Breast epithelium (tissue), 3 donors: ENCODE measurements at regions not wholly inside any gene's neighbourhood (a gene's known extent, or its start where the extent isn't known, plus 50 kb on each side); places are given as distances from the start of the nearest gene placed in this dataset.

Experiments used
- CTCF ChIP-seq, 3 donors: fragments of 450-650 bp; IDR thresholded peaks; one replicate each; pipeline ENCODE4 v1.5.1; 2016 to 2017; ENCODE audit warnings: antibody characterized with exemption in 3 of 3, mild to moderate bottlenecking in 3 of 3, moderate library complexity in 3 of 3
- POLR2A ChIP-seq: fragments of 450-650 bp; IDR thresholded peaks from one replicate; pipeline ENCODE4 v1.6.1; 2016; ENCODE audit warnings: antibody characterized with exemption, mild to moderate bottlenecking, moderate library complexity

DNA sequence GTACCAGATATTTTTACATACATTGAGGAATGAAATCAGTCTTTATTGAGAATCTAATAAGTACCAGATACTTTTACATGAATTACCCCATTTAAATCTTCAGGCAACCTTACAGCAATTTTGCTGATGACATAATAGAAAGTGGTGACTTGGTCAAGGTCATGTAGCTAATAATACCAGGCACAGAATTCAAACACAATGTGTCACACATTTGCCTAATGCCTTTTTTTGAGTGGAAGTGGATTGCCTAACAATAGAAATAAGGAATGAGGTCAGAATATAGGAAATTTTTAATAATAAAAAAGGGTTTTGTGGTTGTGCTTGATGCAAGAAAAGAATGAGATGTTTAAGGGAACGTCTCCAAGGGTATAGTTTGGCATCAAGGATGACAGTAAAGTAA lies 466.6 kb upstream of the IGFBP3 start:
- no peak for TF ChIP-seq POLR2A
- TF ChIP-seq CTCF (IDR thresholded peaks at IDR 0.05), result no peak
